HG03039 (cell line): ENCODE measurements at regions not wholly inside any gene's neighbourhood (a gene's known extent, or its start where the extent isn't known, plus 50 kb on each side); places are given as distances from the start of the nearest gene placed in this dataset.
"Not testable (repeated sequence)": the region's sequence is repeated elsewhere in the genome, so short reads cannot be mapped to it uniquely, and the experiment has no call there.

ENCODE experiments used
- ATAC-seq: cut with Tn5 transposase; IDR thresholded peaks from one replicate; pipeline ENCODE4 v1.9.1; 2021; ENCODE audit warnings: mild to moderate bottlenecking, moderate library complexity; ENCODE audit not compliant: unreplicated experiment

- no peak for ATAC-seq
These were observed 681.5 kb upstream of the FAM98A start for GRCh38 chr2:34280606-34281005.

GRCh38 chr2:34266908-34267697 is 668.0 kb upstream of the FAM98A start:
- peak; percentile 95 for ATAC-seq

GRCh38 chr2:34261701-34262100 is 662.6 kb upstream of the FAM98A start:
- no peak for ATAC-seq

GRCh38 chr2:34254272-34254878 is 655.3 kb upstream of the FAM98A start:
- ATAC-seq: no peak

GRCh38 chr2:34252111-34252510 is 653.0 kb upstream of the FAM98A start:
- no peak for ATAC-seq

- ATAC-seq: no peak
These were observed 652.5 kb upstream of the FAM98A start for GRCh38 chr2:34251578-34251977.

- ATAC-seq: no peak
These were observed 645.1 kb upstream of the FAM98A start for GRCh38 chr2:34244195-34244594.

- ATAC-seq: no peak
These were observed 643.6 kb upstream of the FAM98A start for GRCh38 chr2:34242763-34243123.

- ATAC-seq: no peak
These were observed 643.0 kb upstream of the FAM98A start for GRCh38 chr2:34241905-34242762.

GRCh38 chr2:34239511-34239910 is 640.4 kb upstream of the FAM98A start:
- no peak for ATAC-seq

GRCh38 chr2:34234823-34235222 is 635.7 kb upstream of the FAM98A start:
- ATAC-seq: no peak

GRCh38 chr2:34229998-34230397 is 630.9 kb upstream of the FAM98A start:
- no peak for ATAC-seq

- no peak for ATAC-seq
These were observed 616.1 kb upstream of the FAM98A start for GRCh38 chr2:34215174-34215573.

GRCh38 chr2:34210382-34210781 is 611.3 kb upstream of the FAM98A start:
- not testable (repeated sequence) for ATAC-seq

GRCh38 chr2:34204560-34204959 is 605.5 kb upstream of the FAM98A start:
- no peak for ATAC-seq

- no peak for ATAC-seq
These were observed 602.0 kb upstream of the FAM98A start for GRCh38 chr2:34201099-34201498.

- no peak for ATAC-seq
These were observed 600.9 kb upstream of the FAM98A start for GRCh38 chr2:34199971-34200370.

- ATAC-seq: no peak
These were observed 594.1 kb upstream of the FAM98A start for GRCh38 chr2:34193164-34193563.

- no peak for ATAC-seq
These were observed 589.6 kb upstream of the FAM98A start for GRCh38 chr2:34188464-34189303.

GRCh38 chr2:34179511-34179910 is 580.4 kb upstream of the FAM98A start:
- no peak for ATAC-seq

GRCh38 chr2:34178482-34178881 is 579.4 kb upstream of the FAM98A start:
- ATAC-seq: no peak
